Endometrial microvascular endothelial cells (primary cell): ENCODE measurements at regions not wholly inside any gene's neighbourhood (a gene's known extent, or its start where the extent isn't known, plus 50 kb on each side); places are given as distances from the start of the nearest gene placed in this dataset.

ENCODE experiments used
- in situ Hi-C: cut with HindIII; loops from 2 replicates; pipeline ENCODE4 v1.10.0; 2017; ENCODE audit warnings: low sequenced_read_pairs, low pct_unique_long_range_greater_than_20kb; ENCODE audit errors: inconsistent ontology term

DNA sequence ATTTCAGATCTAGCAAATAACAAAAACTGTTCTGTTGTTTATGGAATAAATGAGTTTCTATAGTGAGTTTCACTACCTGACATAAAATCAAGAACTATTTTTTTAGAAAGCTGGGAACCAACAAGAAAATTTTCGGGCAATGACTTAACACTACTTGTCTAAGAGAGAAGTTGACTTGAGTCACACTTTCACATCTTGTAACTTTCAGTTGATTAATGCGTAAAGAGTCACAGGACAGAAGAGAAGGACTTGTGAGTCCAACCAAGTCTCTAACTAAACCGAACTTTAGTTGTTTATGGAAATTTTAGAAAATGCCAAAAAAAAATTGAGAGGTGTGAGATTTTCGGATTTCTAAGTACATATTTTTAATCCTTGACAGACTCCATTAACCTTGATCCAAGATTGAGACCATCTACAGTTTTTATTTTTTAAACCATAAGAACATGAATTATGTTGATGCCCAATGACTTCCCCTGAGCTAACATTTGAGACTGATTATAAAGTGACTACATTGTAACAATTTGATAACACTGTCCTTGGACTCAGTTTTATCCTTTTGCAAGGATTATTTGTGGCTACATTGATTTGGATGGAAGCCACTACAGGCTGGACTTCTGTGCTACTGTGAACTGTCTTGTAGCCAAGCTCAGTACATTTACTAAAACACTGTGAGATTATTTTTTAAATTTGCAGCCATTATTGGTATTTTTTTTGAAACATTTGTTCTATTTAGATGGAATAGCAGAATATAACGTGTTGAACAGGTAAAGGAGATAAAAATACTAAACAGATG is 284.0 kb downstream of the PTPRC start:
- in situ Hi-C loops = loop anchor here (25.0 kb wide), 1 partner anchor 161 kb away; no protein-coding TSS in a partner anchor

DNA sequence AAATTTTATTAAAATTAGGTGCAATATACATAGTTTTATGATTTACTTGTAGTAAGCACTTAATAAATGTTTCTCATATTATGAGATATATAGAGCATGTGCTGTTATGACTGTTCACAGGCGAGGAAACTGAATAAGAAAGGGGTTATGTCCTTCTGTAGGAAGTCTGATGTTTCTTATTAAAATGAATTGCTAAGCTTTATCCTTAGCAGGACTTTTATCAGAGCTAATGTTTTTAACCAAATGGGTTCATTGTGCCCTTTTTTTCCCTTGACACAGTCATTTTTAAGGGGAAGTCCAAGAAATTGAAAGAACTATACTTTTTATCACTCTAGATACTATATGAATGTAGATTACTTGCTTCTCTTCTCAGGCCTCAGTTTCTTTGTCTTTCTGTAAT is 285.2 kb downstream of the PTPRC start:
- in situ Hi-C loops = loop anchor here (25.0 kb wide), 1 partner anchor 162 kb away; no protein-coding TSS in a partner anchor

DNA sequence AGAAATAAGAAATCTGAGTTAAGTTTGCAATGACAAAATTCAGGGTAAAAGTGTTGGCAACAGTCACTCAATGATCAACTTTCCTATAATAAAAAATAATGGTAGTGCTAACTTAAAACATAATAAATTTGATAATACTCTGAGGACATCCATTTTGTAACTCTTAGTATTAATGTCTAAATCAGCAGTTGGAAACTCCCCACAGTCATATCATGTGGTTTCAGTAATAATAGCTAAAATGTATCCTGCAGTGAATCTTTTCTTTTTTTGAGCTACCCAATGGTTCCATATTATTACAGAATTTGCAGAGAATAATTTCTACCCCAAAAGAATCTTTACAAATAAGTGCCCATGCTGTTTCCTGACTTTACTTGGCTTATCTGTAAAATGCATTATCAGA is 286.7 kb downstream of the PTPRC start:
- in situ Hi-C loops = no loop called here

GRCh38 chr1:198927129-198927528 is 288.3 kb downstream of the PTPRC start:
- in situ Hi-C loops = no loop called here

- in situ Hi-C loops = no loop called here
These were observed 290.3 kb downstream of the PTPRC start for GRCh38 chr1:198929111-198929604.

GRCh38 chr1:198929961-198930599 is 291.2 kb downstream of the PTPRC start:
- in situ Hi-C loops = no loop called here

GRCh38 chr1:198932351-198932991 is 293.6 kb downstream of the PTPRC start:
- in situ Hi-C loops = no loop called here

GRCh38 chr1:198933515-198934222 is 294.8 kb downstream of the PTPRC start:
- in situ Hi-C loops = no loop called here

DNA sequence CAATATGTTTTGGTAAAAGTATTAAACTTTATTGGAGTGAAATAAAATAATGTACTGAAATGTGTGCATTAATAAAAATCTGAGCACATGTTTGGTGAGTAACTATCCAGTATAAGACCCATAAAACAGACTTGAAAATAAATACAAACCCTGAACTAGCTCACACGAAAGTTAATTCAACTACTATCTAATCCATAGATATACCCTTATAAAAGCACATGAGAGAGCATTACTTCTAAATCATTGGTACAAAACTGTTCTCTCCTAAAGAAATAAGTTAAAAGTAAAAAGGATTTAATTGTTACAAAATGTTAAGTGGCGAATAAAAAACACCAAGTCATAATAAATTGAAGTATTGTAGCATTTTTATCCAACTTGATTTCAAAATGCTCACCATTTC is 295.6 kb downstream of the PTPRC start:
- in situ Hi-C loops = no loop called here

DNA sequence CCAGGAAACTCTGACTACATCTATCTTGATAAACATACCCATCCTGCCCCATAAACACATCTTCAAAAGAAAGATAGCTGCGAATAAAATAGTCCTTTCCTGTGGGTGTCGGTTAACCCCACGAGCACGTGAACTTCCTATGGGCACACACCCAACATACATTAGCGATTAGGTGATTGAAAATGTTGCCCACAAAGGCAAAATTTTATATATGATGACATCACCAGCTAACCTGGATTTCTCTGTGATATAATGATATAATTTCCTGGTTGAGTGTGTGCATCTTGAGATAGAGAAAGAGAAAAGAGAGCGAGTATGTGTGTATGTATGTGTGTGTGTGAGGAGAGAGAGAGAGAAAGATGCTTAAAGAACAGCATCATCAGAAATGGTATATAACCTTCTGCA is 296.1 kb downstream of the PTPRC start:
- in situ Hi-C loops = no loop called here

- in situ Hi-C loops = no loop called here
These were observed 296.6 kb downstream of the PTPRC start for GRCh38 chr1:198935306-198935921.

DNA sequence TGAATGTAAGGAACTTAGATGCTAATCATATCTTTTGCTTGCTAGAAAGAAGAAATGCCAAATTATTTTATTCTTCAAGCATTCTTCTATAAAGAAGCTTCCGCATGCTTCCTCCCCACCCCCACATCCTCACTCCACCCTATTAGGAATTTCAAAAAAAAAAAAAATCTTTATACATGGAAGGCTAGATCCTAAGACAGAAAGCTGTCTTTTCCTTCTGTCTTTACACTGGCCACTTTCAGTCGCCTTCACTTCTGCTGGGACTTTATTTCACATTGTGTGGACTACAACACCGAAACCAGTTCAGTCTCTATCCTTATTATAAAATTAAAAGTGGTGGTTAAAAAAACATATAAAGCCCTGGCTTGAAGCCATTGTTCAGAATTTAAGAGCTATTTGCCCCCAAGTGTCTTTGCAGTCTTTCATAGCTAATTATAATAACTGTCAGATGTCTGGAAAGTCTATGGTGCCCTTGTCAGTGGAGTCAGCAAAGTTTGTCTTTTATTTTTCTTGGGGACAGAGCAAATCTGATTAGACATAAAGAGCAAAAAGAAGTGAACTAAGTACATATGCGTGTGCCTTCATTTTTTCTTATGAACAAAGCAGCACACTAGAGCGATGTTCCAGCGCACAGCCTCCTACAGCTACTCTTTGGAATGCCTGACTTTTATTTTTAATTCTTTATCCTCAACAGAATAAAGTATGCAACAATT is 297.7 kb downstream of the PTPRC start:
- in situ Hi-C loops = no loop called here

DNA sequence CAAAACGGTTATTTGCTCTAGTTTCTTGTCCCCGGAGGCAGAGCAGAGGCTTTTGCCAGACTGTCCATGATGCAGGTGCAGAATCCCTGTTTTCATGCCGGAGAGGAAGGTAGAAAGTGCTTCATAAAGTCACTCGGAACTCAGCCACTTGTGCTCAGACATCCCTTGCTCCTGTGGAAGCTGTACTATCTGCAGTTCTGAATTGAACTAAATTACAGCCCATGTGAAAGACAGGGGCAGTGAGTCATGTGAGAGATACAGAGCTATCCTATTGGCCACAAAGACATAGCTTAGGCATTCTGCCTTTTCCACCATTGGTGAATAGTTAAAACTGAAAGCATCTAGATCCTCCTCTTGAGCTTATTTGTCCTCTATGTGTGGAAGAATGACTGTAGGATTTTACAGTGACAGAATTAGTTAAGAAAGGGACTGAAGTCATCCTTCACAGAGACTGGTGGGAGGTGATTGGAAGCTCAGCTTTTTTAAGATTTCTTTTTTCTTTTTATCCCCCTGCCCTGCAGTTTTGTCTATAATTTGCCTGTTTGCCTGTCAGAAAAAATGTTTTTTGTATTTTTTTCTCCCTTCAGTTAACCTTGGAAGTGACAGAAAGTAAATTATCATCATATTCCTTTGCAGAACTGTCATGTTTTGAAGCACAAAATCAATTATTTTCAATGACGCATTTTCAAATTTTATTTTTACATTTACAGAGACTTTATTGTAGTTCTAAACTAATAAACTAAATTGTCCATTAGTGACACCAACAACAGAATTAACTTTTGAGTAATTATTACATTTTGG is 298.6 kb downstream of the PTPRC start:
- in situ Hi-C loops = no loop called here

GRCh38 chr1:198939286-198939685 is 300.4 kb downstream of the PTPRC start:
- in situ Hi-C loops = no loop called here

DNA sequence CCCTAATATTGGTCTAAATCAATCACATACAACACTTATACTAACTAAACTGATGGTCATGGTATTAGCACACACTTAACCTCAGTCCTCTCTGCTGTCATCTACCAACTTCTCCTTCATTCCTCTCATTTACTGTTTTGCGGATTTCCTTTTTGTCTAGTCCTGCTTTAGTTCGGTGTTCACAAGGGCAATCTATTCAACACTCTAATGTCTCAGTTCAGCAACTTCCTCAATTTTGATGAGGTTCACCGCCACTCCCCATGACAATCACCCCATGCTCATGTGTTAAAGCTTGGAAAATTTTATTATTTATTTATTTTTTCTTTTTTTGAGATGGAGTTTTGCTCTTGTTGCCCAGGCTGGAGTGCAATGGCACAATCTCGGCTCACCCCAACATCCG is 301.1 kb downstream of the PTPRC start:
- in situ Hi-C loops = no loop called here

- in situ Hi-C loops = no loop called here
These were observed 303.6 kb downstream of the PTPRC start for GRCh38 chr1:198942466-198942865.

DNA sequence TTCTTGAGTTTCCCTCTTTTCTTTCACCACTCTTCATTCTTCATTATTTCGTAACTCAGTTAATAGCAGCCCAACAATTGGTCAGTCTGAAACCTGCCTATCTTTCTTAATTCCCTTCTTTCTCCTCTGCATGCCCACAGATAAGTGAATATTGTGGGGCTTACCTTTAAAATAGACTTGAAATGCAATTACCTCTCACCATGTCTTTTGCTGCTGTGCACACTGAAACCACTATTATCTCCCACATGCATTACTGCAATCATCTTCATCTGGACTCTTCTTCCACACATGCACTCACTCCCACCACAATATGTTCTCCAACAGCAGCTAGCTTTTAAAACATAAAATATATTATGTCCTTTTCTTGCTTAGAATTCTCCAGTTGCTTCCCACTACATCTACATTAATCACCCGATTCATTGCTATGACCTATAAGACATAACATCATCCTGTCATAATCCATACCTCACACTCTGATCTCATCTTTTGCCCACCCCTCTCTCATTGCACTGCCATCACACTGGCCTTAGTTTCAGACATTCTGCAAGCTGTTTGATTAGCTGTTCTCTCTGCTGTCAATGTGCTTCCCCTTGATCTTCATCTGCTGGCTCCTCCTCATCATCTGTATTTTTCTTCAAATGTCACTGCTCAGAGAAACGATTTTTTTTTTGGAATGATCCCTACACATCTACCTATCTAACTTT is 304.8 kb downstream of the PTPRC start:
- in situ Hi-C loops = no loop called here
